ENCODE measurements at regions not wholly inside any gene's neighbourhood (a gene's known extent, or its start where the extent isn't known, plus 50 kb on each side); places are given as distances from the start of the nearest gene placed in this dataset.

GRCh38 chr15:81987628-81988027 lies 58.2 kb downstream of the MEX3B start:
- DNase-seq, result no peak

GRCh38 chr15:81983497-81983896 lies 62.3 kb downstream of the MEX3B start:
- DNase-seq, result no peak

- DNase-seq, result no peak
Measured at GRCh38 chr15:81982808-81983207, 63.0 kb downstream of the MEX3B start.

GRCh38 chr15:81981908-81982307 lies 63.9 kb downstream of the MEX3B start:
- no peak for DNase-seq

GRCh38 chr15:81977464-81977863 lies 68.4 kb downstream of the MEX3B start:
- no peak for DNase-seq

- no peak for DNase-seq
Measured at GRCh38 chr15:81968691-81969090, 77.1 kb downstream of the MEX3B start.

GRCh38 chr15:81966631-81967030 lies 79.2 kb downstream of the MEX3B start:
- DNase-seq, result no peak

GRCh38 chr15:81962482-81962881 lies 83.3 kb downstream of the MEX3B start:
- no peak for DNase-seq

GRCh38 chr15:81959196-81959595 lies 86.6 kb downstream of the MEX3B start:
- no peak for DNase-seq

- DNase-seq, result no peak
Measured at GRCh38 chr15:81957698-81958097, 88.1 kb downstream of the MEX3B start.

GRCh38 chr15:81955382-81956062 lies 90.3 kb downstream of the MEX3B start:
- no peak for DNase-seq

- DNase-seq, result no peak
Measured at GRCh38 chr15:81954158-81954783, 91.5 kb downstream of the MEX3B start.

GRCh38 chr15:81950841-81951414 lies 94.9 kb downstream of the MEX3B start:
- no peak for DNase-seq

- no peak for DNase-seq
Measured at GRCh38 chr15:81948751-81949150, 97.1 kb downstream of the MEX3B start.

GRCh38 chr15:81948222-81948621 lies 97.6 kb downstream of the MEX3B start:
- DNase-seq, result no peak

GRCh38 chr15:81947548-81947947 lies 98.3 kb downstream of the MEX3B start:
- no peak for DNase-seq

GRCh38 chr15:81945014-81945615 lies 100.7 kb downstream of the MEX3B start:
- no peak for DNase-seq

- DNase-seq, result no peak
Measured at GRCh38 chr15:81942655-81943195, 103.1 kb downstream of the MEX3B start.

GRCh38 chr15:81942157-81942556 lies 103.7 kb downstream of the MEX3B start:
- no peak for DNase-seq

- DNase-seq, result no peak
Measured at GRCh38 chr15:81941479-81941878, 104.3 kb downstream of the MEX3B start.

GRCh38 chr15:81940467-81941451 lies 105.1 kb downstream of the MEX3B start:
- DNase-seq, result no peak
